ENCODE measurements at regions not wholly inside any gene's neighbourhood (a gene's known extent, or its start where the extent isn't known, plus 50 kb on each side); places are given as distances from the start of the nearest gene placed in this dataset.

DNA sequence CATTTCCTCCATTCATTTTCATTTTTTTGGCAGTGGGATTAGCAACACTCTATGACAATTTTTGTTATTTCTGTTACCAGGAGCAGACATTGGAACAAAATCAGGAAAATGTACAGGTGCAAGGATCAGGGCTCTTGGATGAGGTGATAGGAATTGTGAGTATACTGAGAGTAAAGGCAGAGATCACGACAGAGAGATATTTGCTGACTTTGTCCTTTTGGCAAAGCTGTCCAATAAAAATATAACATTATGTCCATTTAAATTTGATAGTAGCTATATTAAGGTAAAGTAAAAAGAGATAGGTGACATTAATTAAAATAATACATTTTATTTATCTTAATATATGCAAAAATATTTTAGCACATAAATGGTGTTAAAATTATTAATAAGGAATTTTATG is 373.1 kb upstream of the GNPDA2 start:
- Histone ChIP-seq H3K27me3 (ENCODE audit: control insufficient read depth in 1 of 2, insufficient read depth in 2 of 2, low read length in 2 of 2) (no peaks in the 10 kb centered on the region), H3K4me1 (ENCODE audit: control insufficient read depth in 1 of 2, insufficient read depth in 2 of 2, low read length in 2 of 2) (no peaks in the 10 kb centered on the region), H3K4me3 (ENCODE audit: low read depth in 1 of 2, low read length in 2 of 2) (no peak overlapping the region)

DNA sequence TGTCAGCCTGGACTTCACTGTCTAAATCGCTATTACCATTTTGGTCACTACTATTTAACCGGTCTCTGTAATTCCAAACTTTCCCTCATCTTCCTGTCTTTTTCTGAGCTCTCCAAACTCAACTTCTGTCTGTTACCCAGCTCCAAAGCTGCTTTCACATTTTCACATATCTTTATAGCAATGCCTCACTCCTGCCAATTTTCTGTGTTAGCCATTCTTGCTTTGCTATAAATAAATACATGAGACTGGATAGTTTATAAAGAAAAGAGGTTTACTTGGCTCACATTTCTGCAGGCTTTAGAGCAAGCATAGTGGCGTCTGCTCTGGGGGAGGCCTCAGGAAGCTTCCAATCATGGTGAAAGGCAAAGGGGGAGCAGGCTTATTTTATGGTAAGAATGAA is 368.3 kb upstream of the GNPDA2 start:
- Histone ChIP-seq H3K4me1 (ENCODE audit: control insufficient read depth in 1 of 2, insufficient read depth in 2 of 2, low read length in 2 of 2) (no peaks in the 10 kb centered on the region), H3K9me3 (ENCODE audit: control insufficient read depth in 1 of 2, low read length in 2 of 2) (peaks cover 13 to 15% of the 10 kb centered on the region in 2 donors), H3K9ac (ENCODE audit: low read depth in 1 of 2, low read length in 2 of 2) (no peak overlapping the region), H3K36me3 (ENCODE audit: control insufficient read depth in 1 of 2, insufficient read depth in 2 of 2, low read length in 2 of 2) (no peaks in the 10 kb centered on the region), H3K27ac (ENCODE audit: low read depth, low read length) (no peak overlapping the region), H3K27me3 (ENCODE audit: control insufficient read depth in 1 of 2, insufficient read depth in 2 of 2, low read length in 2 of 2) (no peaks in the 10 kb centered on the region), H3K4me3 (ENCODE audit: low read depth in 1 of 2, low read length in 2 of 2) (no peak overlapping the region)

More for the DNA sequence above, 373.1 kb upstream of the GNPDA2 start:
- no peaks in the 10 kb centered on the region for H3K36me3 ChIP-seq (ENCODE audit: control insufficient read depth in 1 of 2, insufficient read depth in 2 of 2, low read length in 2 of 2)
- H3K9ac ChIP-seq (ENCODE audit: low read depth in 1 of 2, low read length in 2 of 2): no peak overlapping the region
- H3K9me3 ChIP-seq (ENCODE audit: control insufficient read depth in 1 of 2, low read length in 2 of 2): peaks cover 0 to 2% of the 10 kb centered on the region in 2 donors
- H3K27ac ChIP-seq (ENCODE audit: low read depth, low read length): no peak overlapping the region

DNA sequence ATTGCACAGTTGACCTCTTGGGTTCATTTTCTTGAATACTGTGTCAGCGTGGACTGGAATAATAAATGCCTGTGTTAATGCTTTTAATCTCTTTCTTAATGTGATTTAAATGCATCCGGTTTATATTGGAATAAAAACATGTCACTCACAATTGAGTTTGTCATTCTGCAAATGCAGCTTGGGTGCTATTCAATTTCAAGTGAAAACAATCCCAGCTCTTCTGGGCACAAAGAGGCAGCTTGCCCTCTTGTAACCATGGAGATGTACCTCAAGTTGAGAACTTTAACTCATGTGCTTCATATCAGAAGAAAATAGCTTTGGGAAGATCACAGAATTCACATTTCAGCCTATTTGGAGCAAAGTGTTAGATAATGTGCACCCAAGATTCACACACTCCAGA is 355.7 kb upstream of the GNPDA2 start:
- Histone ChIP-seq H3K36me3 (ENCODE audit: control insufficient read depth in 1 of 2, insufficient read depth in 2 of 2, low read length in 2 of 2) (no peaks in the 10 kb centered on the region), H3K4me3 (ENCODE audit: low read depth in 1 of 2, low read length in 2 of 2) (no peak overlapping the region), H3K9ac (ENCODE audit: low read depth in 1 of 2, low read length in 2 of 2) (no peak overlapping the region), H3K9me3 (ENCODE audit: control insufficient read depth in 1 of 2, low read length in 2 of 2) (peaks cover 3% of the 10 kb centered on the region in 2 donors), H3K27ac (ENCODE audit: low read depth, low read length) (no peak overlapping the region), H3K4me1 (ENCODE audit: control insufficient read depth in 1 of 2, insufficient read depth in 2 of 2, low read length in 2 of 2) (no peaks in the 10 kb centered on the region), H3K27me3 (ENCODE audit: control insufficient read depth in 1 of 2, insufficient read depth in 2 of 2, low read length in 2 of 2) (no peaks in the 10 kb centered on the region)

DNA sequence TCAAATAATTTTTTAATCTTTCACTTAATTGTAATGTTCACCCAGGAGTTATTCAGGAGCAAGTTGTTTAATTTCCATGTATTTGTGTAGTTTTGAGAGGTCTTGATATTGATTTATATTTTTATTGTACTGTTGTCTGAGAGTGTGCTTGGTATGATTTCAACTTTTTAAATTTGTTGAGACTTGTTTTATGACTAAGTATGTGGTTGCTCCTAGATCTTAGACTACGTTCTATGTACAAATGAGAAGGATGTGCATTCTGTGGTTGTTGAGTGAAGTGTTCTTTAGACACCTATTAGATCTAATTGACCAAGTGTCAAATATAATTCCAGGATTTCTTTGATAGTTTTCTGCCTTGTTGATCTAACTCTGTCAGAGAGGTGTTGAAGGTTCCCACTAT is 353.3 kb upstream of the GNPDA2 start:
- no peak overlapping the region for H3K4me3 ChIP-seq (ENCODE audit: low read depth in 1 of 2, low read length in 2 of 2)
- H3K9me3 ChIP-seq (ENCODE audit: control insufficient read depth in 1 of 2, low read length in 2 of 2): peaks cover 3% of the 10 kb centered on the region in 2 donors
- no peaks in the 10 kb centered on the region for H3K4me1 ChIP-seq (ENCODE audit: control insufficient read depth in 1 of 2, insufficient read depth in 2 of 2, low read length in 2 of 2)

DNA sequence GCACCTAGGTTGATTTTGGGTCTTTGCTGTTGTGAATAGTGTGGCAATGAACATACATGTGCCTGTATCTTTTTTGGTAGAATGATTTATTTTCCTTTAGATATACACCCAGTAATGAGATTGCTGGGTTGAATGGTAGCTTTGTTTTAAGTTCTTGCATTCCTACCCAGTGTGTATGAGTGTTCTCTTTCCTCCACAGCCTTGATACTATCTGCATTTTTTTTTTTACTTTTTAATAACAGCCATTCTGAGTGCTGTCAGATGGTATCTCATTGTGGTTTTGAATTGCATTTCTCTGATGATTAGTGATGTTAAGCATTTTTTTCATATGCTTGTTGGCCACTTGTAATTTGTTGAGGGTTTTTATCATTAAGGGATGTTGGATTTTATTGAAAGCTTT is 351.8 kb upstream of the GNPDA2 start:
- Histone ChIP-seq H3K36me3 (ENCODE audit: control insufficient read depth in 1 of 2, insufficient read depth in 2 of 2, low read length in 2 of 2) (no peaks in the 10 kb centered on the region), H3K9ac (ENCODE audit: low read depth in 1 of 2, low read length in 2 of 2) (no peak overlapping the region), H3K27me3 (ENCODE audit: control insufficient read depth in 1 of 2, insufficient read depth in 2 of 2, low read length in 2 of 2) (no peaks in the 10 kb centered on the region), H3K9me3 (ENCODE audit: control insufficient read depth in 1 of 2, low read length in 2 of 2) (peaks cover 3% of the 10 kb centered on the region in 2 donors), H3K27ac (ENCODE audit: low read depth, low read length) (no peak overlapping the region), H3K4me1 (ENCODE audit: control insufficient read depth in 1 of 2, insufficient read depth in 2 of 2, low read length in 2 of 2) (no peaks in the 10 kb centered on the region), H3K4me3 (ENCODE audit: low read depth in 1 of 2, low read length in 2 of 2) (no peak overlapping the region)

More for the DNA sequence above, 353.3 kb upstream of the GNPDA2 start:
- Histone ChIP-seq H3K27me3 (ENCODE audit: control insufficient read depth in 1 of 2, insufficient read depth in 2 of 2, low read length in 2 of 2) (no peaks in the 10 kb centered on the region), H3K9ac (ENCODE audit: low read depth in 1 of 2, low read length in 2 of 2) (no peak overlapping the region), H3K27ac (ENCODE audit: low read depth, low read length) (no peak overlapping the region), H3K36me3 (ENCODE audit: control insufficient read depth in 1 of 2, insufficient read depth in 2 of 2, low read length in 2 of 2) (no peaks in the 10 kb centered on the region)

DNA sequence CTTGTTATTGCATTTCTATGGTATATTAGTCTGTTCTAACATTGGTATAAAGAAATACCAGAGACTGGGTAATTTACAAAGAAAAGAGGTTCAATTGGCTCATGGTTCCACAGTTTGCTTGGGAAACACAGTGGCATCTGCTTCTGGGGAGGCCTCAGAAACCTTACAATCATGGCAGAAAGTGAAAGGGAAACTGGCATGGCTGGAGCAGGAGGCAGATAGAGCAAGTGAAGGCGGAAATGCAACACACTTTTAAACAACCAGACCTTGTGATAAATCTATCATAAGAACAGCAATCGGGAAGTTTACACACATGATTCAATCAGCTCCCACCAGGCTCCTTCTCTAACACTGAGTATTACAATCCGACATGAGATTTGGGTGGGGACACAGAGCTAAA is 346.6 kb upstream of the GNPDA2 start:
- H3K9me3 ChIP-seq (ENCODE audit: control insufficient read depth in 1 of 2, low read length in 2 of 2): peaks cover 0 to 7% of the 10 kb centered on the region in 2 donors
- no peaks in the 10 kb centered on the region for H3K4me1 ChIP-seq (ENCODE audit: control insufficient read depth in 1 of 2, insufficient read depth in 2 of 2, low read length in 2 of 2)
- no peak overlapping the region for H3K4me3 ChIP-seq (ENCODE audit: low read depth in 1 of 2, low read length in 2 of 2)
- H3K36me3 ChIP-seq (ENCODE audit: control insufficient read depth in 1 of 2, insufficient read depth in 2 of 2, low read length in 2 of 2): no peaks in the 10 kb centered on the region
- no peaks in the 10 kb centered on the region for H3K27me3 ChIP-seq (ENCODE audit: control insufficient read depth in 1 of 2, insufficient read depth in 2 of 2, low read length in 2 of 2)
- H3K27ac ChIP-seq (ENCODE audit: low read depth, low read length): no peak overlapping the region
- no peak overlapping the region for H3K9ac ChIP-seq (ENCODE audit: low read depth in 1 of 2, low read length in 2 of 2)

DNA sequence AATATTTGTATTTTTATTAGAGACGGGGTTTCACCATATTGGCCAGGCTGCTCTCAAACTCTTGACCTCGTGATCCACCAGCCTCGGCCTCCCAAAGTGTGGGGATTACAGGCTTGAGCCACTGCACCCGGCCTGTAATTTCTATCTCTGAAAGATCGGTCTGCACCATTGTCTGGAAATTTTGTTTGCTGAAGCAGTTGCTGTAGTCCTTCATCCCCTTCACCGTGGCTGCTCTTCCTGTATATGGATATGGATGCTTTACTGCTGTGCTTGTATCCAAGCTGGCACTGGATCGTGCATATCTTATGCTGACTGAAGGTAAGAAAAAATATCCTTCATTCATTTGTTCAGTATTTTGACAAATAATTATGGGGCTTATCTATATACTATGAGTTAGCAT is 338.4 kb upstream of the GNPDA2 start:
- Histone ChIP-seq H3K9me3 (ENCODE audit: control insufficient read depth in 1 of 2, low read length in 2 of 2) (peaks cover 0 to 2% of the 10 kb centered on the region in 2 donors), H3K27me3 (ENCODE audit: control insufficient read depth in 1 of 2, insufficient read depth in 2 of 2, low read length in 2 of 2) (no peaks in the 10 kb centered on the region), H3K4me3 (ENCODE audit: low read depth in 1 of 2, low read length in 2 of 2) (no peak overlapping the region), H3K9ac (ENCODE audit: low read depth in 1 of 2, low read length in 2 of 2) (no peak overlapping the region), H3K4me1 (ENCODE audit: control insufficient read depth in 1 of 2, insufficient read depth in 2 of 2, low read length in 2 of 2) (no peaks in the 10 kb centered on the region), H3K27ac (ENCODE audit: low read depth, low read length) (no peak overlapping the region), H3K36me3 (ENCODE audit: control insufficient read depth in 1 of 2, insufficient read depth in 2 of 2, low read length in 2 of 2) (no peaks in the 10 kb centered on the region)

DNA sequence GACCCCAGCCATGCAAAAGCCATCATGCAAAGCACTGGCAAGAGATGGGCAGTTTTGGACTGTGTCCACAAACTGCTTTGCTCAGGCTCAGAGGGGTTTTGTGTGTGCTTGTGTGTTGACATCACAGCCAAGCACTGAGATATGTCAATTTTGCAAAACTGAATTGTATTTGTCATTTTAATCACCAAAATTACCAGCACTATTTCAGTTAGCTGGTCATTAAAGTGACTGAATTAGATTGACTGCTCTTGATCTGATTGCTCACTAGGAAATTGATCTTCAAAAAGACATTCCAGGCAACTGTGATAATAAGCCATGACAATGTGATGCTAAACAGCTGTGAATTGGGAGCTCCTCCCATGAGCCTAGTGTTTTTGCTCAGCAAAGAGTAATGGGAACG is 337.3 kb upstream of the GNPDA2 start:
- no peaks in the 10 kb centered on the region for H3K36me3 ChIP-seq (ENCODE audit: control insufficient read depth in 1 of 2, insufficient read depth in 2 of 2, low read length in 2 of 2)
- H3K9me3 ChIP-seq (ENCODE audit: control insufficient read depth in 1 of 2, low read length in 2 of 2): no peaks in the 10 kb centered on the region
- no peaks in the 10 kb centered on the region for H3K4me1 ChIP-seq (ENCODE audit: control insufficient read depth in 1 of 2, insufficient read depth in 2 of 2, low read length in 2 of 2)
- H3K27ac ChIP-seq (ENCODE audit: low read depth, low read length): no peak overlapping the region
- no peak overlapping the region for H3K4me3 ChIP-seq (ENCODE audit: low read depth in 1 of 2, low read length in 2 of 2)
- H3K9ac ChIP-seq (ENCODE audit: low read depth in 1 of 2, low read length in 2 of 2): no peak overlapping the region
- no peaks in the 10 kb centered on the region for H3K27me3 ChIP-seq (ENCODE audit: control insufficient read depth in 1 of 2, insufficient read depth in 2 of 2, low read length in 2 of 2)

DNA sequence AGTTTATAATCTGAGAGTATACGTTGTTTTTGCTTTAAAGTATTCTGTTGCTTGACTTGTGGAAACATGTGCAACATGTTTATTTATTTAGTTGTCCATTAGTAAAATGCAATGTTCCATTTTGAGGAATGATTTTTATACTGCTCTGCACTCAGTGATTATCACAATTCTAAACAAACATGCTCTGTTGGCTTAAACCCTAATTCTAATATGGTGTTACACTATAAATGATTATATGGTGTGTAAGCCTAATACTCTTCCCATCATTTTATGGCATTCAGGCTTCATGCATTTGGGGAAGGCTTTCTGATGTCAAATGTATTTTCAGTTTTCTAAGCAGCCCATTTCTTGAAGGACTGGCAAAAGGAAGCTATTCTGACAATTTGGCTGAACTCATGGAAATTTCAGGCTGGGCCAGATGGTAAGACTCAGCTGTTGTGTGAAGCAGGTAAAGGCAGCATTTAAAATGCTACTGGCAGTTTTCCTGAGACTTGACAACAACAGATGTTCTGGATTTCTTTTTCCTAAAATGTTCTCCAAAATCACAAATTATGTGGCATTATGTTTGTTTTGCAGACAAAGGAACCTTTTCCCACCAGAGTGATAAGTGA is 336.7 kb upstream of the GNPDA2 start:
- Histone ChIP-seq H3K36me3 (ENCODE audit: control insufficient read depth in 1 of 2, insufficient read depth in 2 of 2, low read length in 2 of 2) (no peaks in the 10 kb centered on the region), H3K27ac (ENCODE audit: low read depth, low read length) (no peak overlapping the region), H3K27me3 (ENCODE audit: control insufficient read depth in 1 of 2, insufficient read depth in 2 of 2, low read length in 2 of 2) (no peaks in the 10 kb centered on the region), H3K9ac (ENCODE audit: low read depth in 1 of 2, low read length in 2 of 2) (no peak overlapping the region), H3K4me1 (ENCODE audit: control insufficient read depth in 1 of 2, insufficient read depth in 2 of 2, low read length in 2 of 2) (no peaks in the 10 kb centered on the region), H3K4me3 (ENCODE audit: low read depth in 1 of 2, low read length in 2 of 2) (no peak overlapping the region), H3K9me3 (ENCODE audit: control insufficient read depth in 1 of 2, low read length in 2 of 2) (no peaks in the 10 kb centered on the region)

DNA sequence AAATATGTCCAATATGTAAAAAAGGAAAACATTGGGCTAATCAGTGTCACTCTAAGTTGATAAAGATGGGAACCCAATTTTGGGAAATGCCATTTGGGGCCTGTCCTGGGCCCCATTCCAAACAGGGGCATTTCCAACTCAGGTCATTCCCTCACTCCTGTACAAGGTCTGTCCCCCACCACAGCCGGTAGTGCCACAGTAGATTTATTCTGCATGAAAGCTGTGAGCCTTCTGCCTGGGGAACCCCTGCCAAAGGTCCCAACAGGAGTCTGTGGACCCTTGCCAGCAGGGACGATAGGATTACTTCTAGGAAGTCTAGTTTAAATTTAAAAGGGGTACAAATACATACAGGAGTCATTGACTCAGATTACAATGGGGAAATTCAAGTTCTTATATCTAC is 317.6 kb upstream of the GNPDA2 start:
- no peak overlapping the region for H3K4me3 ChIP-seq (ENCODE audit: low read depth in 1 of 2, low read length in 2 of 2)
- no peaks in the 10 kb centered on the region for H3K36me3 ChIP-seq (ENCODE audit: control insufficient read depth in 1 of 2, insufficient read depth in 2 of 2, low read length in 2 of 2)
- no peak overlapping the region for H3K27ac ChIP-seq (ENCODE audit: low read depth, low read length)
- no peaks in the 10 kb centered on the region for H3K27me3 ChIP-seq (ENCODE audit: control insufficient read depth in 1 of 2, insufficient read depth in 2 of 2, low read length in 2 of 2)
- no peaks in the 10 kb centered on the region for H3K4me1 ChIP-seq (ENCODE audit: control insufficient read depth in 1 of 2, insufficient read depth in 2 of 2, low read length in 2 of 2)
- peaks cover 0 to 11% of the 10 kb centered on the region in 2 donors for H3K9me3 ChIP-seq (ENCODE audit: control insufficient read depth in 1 of 2, low read length in 2 of 2)
- no peak overlapping the region for H3K9ac ChIP-seq (ENCODE audit: low read depth in 1 of 2, low read length in 2 of 2)

DNA sequence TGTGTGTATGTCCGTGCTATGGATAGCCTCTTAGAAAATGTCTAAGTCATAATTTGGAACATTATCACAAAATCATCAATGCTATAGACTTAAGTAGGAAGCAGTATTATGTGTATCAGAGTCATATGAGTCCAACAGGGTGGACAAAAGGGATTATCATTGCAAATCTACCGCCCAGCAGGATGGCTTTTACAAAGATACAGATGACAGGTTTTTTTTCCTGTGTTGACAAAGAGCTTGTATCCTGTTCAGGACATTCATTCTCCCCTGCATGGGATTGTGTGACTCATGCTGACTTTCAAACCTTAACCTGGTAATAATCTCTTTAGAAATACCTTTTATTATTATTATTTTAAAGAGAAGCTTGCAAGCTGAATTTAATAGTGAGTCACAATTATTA is 310.3 kb upstream of the GNPDA2 start:
- no peaks in the 10 kb centered on the region for H3K36me3 ChIP-seq (ENCODE audit: control insufficient read depth in 1 of 2, insufficient read depth in 2 of 2, low read length in 2 of 2)
- no peaks in the 10 kb centered on the region for H3K4me1 ChIP-seq (ENCODE audit: control insufficient read depth in 1 of 2, insufficient read depth in 2 of 2, low read length in 2 of 2)
- no peaks in the 10 kb centered on the region for H3K9me3 ChIP-seq (ENCODE audit: control insufficient read depth in 1 of 2, low read length in 2 of 2)
- H3K9ac ChIP-seq (ENCODE audit: low read depth in 1 of 2, low read length in 2 of 2): no peak overlapping the region
- H3K27ac ChIP-seq (ENCODE audit: low read depth, low read length): no peak overlapping the region
- H3K27me3 ChIP-seq (ENCODE audit: control insufficient read depth in 1 of 2, insufficient read depth in 2 of 2, low read length in 2 of 2): no peaks in the 10 kb centered on the region
- no peak overlapping the region for H3K4me3 ChIP-seq (ENCODE audit: low read depth in 1 of 2, low read length in 2 of 2)
